Adipocyte (in vitro differentiated cells): ENCODE measurements at regions not wholly inside any gene's neighbourhood (a gene's known extent, or its start where the extent isn't known, plus 50 kb on each side); places are given as distances from the start of the nearest gene placed in this dataset.

ENCODE experiments used
- DNase-seq: peaks from one replicate; pipeline ENCODE4 v3.0.0-alpha.2; 2015; ENCODE audit warnings: low read depth
- H3K27me3 ChIP-seq: replicated peaks from 2 replicates; pipeline ENCODE4 v1.7.0; 2013; ENCODE audit warnings: mild to moderate bottlenecking, low read length, moderate library complexity; ENCODE audit not compliant: control insufficient read depth, insufficient read depth
- H3K36me3 ChIP-seq: 2 replicates; pipeline ENCODE4 v1.7.0; 2013; ENCODE audit warnings: low read length, mild to moderate bottlenecking, moderate library complexity; ENCODE audit not compliant: control insufficient read depth, insufficient read depth, severe bottlenecking
- H3K4me1 ChIP-seq: 2 replicates; pipeline ENCODE4 v1.7.0; 2013; ENCODE audit warnings: mild to moderate bottlenecking, low read length, moderate library complexity; ENCODE audit not compliant: control insufficient read depth, insufficient read depth
- H3K4me3 ChIP-seq: 2 replicates; pipeline ENCODE4 v1.7.0; 2013; ENCODE audit warnings: mild to moderate bottlenecking, low read length, moderate library complexity
- H3K9ac ChIP-seq: 2 replicates; pipeline ENCODE4 v1.7.0; 2013; ENCODE audit warnings: mild to moderate bottlenecking, low read length, moderate library complexity
- H3K9me3 ChIP-seq: 2 replicates; pipeline ENCODE4 v1.7.0; 2013; ENCODE audit warnings: mild to moderate bottlenecking, low read length, moderate library complexity; ENCODE audit not compliant: control insufficient read depth

GRCh38 chr7:40946549-40946948, 756.3 kb downstream of the INHBA start:
- H3K27me3 ChIP-seq = no peaks in the 10 kb centered on the region
- H3K9ac ChIP-seq = no peak overlapping the region

GRCh38 chr7:40945788-40946187, 757.1 kb downstream of the INHBA start:
- DNase-seq = no peak
- Histone ChIP-seq H3K27me3 (no peaks in the 10 kb centered on the region), H3K4me3 (no peak overlapping the region), H3K9ac (no peak overlapping the region), H3K36me3 (no peaks in the 10 kb centered on the region), H3K4me1 (no peaks in the 10 kb centered on the region), H3K9me3 (peaks cover 40% of the 10 kb centered on the region)

More at GRCh38 chr7:40946549-40946948, 756.3 kb downstream of the INHBA start:
- no peaks in the 10 kb centered on the region for H3K36me3 ChIP-seq
- H3K4me1 ChIP-seq = no peaks in the 10 kb centered on the region
- H3K4me3 ChIP-seq = no peak overlapping the region
- peaks cover 40% of the 10 kb centered on the region for H3K9me3 ChIP-seq
- no peak for DNase-seq

GRCh38 chr7:40944981-40945585, 757.8 kb downstream of the INHBA start:
- no peak overlapping the region for H3K4me3 ChIP-seq
- H3K4me1 ChIP-seq = no peaks in the 10 kb centered on the region
- no peak overlapping the region for H3K9ac ChIP-seq
- no peaks in the 10 kb centered on the region for H3K27me3 ChIP-seq
- H3K36me3 ChIP-seq = no peaks in the 10 kb centered on the region
- peaks cover 40% of the 10 kb centered on the region for H3K9me3 ChIP-seq
- no peak for DNase-seq

- Histone ChIP-seq H3K4me3 (no peak overlapping the region), H3K36me3 (no peaks in the 10 kb centered on the region), H3K9me3 (peaks cover 6% of the 10 kb centered on the region), H3K9ac (no peak overlapping the region), H3K4me1 (no peaks in the 10 kb centered on the region), H3K27me3 (no peaks in the 10 kb centered on the region)
- no peak for DNase-seq
Measured at GRCh38 chr7:40937879-40938278, 765.0 kb downstream of the INHBA start.

GRCh38 chr7:40935435-40935834, 767.5 kb downstream of the INHBA start:
- DNase-seq = no peak
- no peak overlapping the region for H3K9ac ChIP-seq

GRCh38 chr7:40923626-40924025, 779.3 kb downstream of the INHBA start:
- Histone ChIP-seq H3K27me3 (no peaks in the 10 kb centered on the region), H3K9me3 (no peaks in the 10 kb centered on the region), H3K4me1 (peaks cover 14% of the 10 kb centered on the region), H3K9ac (no peak overlapping the region), H3K36me3 (no peaks in the 10 kb centered on the region), H3K4me3 (no peak overlapping the region)
- no peak for DNase-seq

More at GRCh38 chr7:40935435-40935834, 767.5 kb downstream of the INHBA start:
- Histone ChIP-seq H3K27me3 (no peaks in the 10 kb centered on the region), H3K9me3 (peaks cover 4% of the 10 kb centered on the region), H3K36me3 (no peaks in the 10 kb centered on the region), H3K4me3 (no peak overlapping the region), H3K4me1 (no peaks in the 10 kb centered on the region)

GRCh38 chr7:40922316-40922670, 780.6 kb downstream of the INHBA start:
- Histone ChIP-seq H3K9me3 (no peaks in the 10 kb centered on the region), H3K9ac (no peak overlapping the region), H3K4me3 (no peak overlapping the region), H3K27me3 (no peaks in the 10 kb centered on the region), H3K4me1 (peaks cover 14% of the 10 kb centered on the region), H3K36me3 (no peaks in the 10 kb centered on the region)
- peak; percentile 69 for DNase-seq

- no peak for DNase-seq
- no peaks in the 10 kb centered on the region for H3K36me3 ChIP-seq
- H3K9ac ChIP-seq = no peak overlapping the region
- no peaks in the 10 kb centered on the region for H3K9me3 ChIP-seq
- no peak overlapping the region for H3K4me3 ChIP-seq
- peaks cover 14% of the 10 kb centered on the region for H3K4me1 ChIP-seq
- no peaks in the 10 kb centered on the region for H3K27me3 ChIP-seq
Measured at GRCh38 chr7:40921589-40922315, 781.1 kb downstream of the INHBA start.

- Histone ChIP-seq H3K9me3 (no peaks in the 10 kb centered on the region), H3K36me3 (no peaks in the 10 kb centered on the region), H3K9ac (no peak overlapping the region), H3K4me3 (no peak overlapping the region), H3K27me3 (no peaks in the 10 kb centered on the region), H3K4me1 (peaks cover 14% of the 10 kb centered on the region)
- peak; percentile 74 for DNase-seq
Measured at GRCh38 chr7:40918701-40919271, 784.0 kb downstream of the SUGCT start.

- Histone ChIP-seq H3K4me1 (peaks cover 4% of the 10 kb centered on the region), H3K9me3 (no peaks in the 10 kb centered on the region), H3K36me3 (no peaks in the 10 kb centered on the region), H3K27me3 (no peaks in the 10 kb centered on the region), H3K9ac (no peak overlapping the region), H3K4me3 (no peak overlapping the region)
- DNase-seq = no peak
Measured at GRCh38 chr7:40916813-40917212, 782.0 kb downstream of the SUGCT start.

GRCh38 chr7:40915071-40915470, 780.3 kb downstream of the SUGCT start:
- H3K36me3 ChIP-seq = no peaks in the 10 kb centered on the region
- no peak for DNase-seq
- no peaks in the 10 kb centered on the region for H3K27me3 ChIP-seq
- H3K4me3 ChIP-seq = no peak overlapping the region
- peaks cover 4% of the 10 kb centered on the region for H3K4me1 ChIP-seq
- no peak overlapping the region for H3K9ac ChIP-seq
- H3K9me3 ChIP-seq = no peaks in the 10 kb centered on the region
